HepG2 (cell line): ENCODE measurements at regions not wholly inside any gene's neighbourhood (a gene's known extent, or its start where the extent isn't known, plus 50 kb on each side); places are given as distances from the start of the nearest gene placed in this dataset.

ENCODE experiments used
- ATAC-seq: fragments of 200-7000 bp; cut with Tn5 transposase; 3 replicates; pipeline ENCODE4 v1.9.1; 2020; ENCODE audit warnings: mild to moderate bottlenecking, moderate library complexity
- BruUV-seq: library from RNA; stranded (reverse); fragments of 400-500 nt; replicated peaks from 2 replicates; lab custom pipeline; 2021; lab: Mats Ljungman, UMichigan
- CTCF ChIA-PET: fragments of 300-600 bp; formaldehyde crosslinking; extraction: SDS; loops from one replicate; lab custom pipeline; 2021; ENCODE audit warnings: low total read pairs, inconsistent platforms, low intra/inter-chr PET ratio; lab: Yijun Ruan, JAX
- POLR2A ChIA-PET: fragments of 350-600 bp; sonication (Branson Sonifier 250); formaldehyde crosslinking; loops from one replicate; lab custom pipeline; 2020; ENCODE audit warnings: antibody characterized with exemption, inconsistent platforms; lab: Yijun Ruan, JAX
- DNase-seq: peaks from one replicate; pipeline ENCODE4 v3.0.0-alpha.2; 2015; ENCODE audit warnings: low spot score
- FAIRE-seq: peaks from 3 replicates; lab custom pipeline; 2011; peaks lifted over from hg19 to GRCh38; lab: Jason Lieb, UNC
- H2AFZ ChIP-seq: one replicate; pipeline ENCODE4 v1.6.1; 2011; ENCODE audit warnings: low read length, inconsistent platforms
- H3K27ac ChIP-seq: fragments of 300-600 bp; 3 replicates; pipeline ENCODE4 v1.8.0; 2011; ENCODE audit warnings: mixed run types, mild to moderate bottlenecking, mixed read lengths, low read length, inconsistent platforms; ENCODE audit not compliant: insufficient read depth; ENCODE audit errors: extremely low read length
- H3K27me3 ChIP-seq, 2 experiments: fragments of 200-600 bp in 1 of 2; 2 replicates in 1 of 2; 3 replicates in 1 of 2; pipeline versions ENCODE4 v1.6.0 to v1.8.0; 2011; ENCODE audit warnings: low read length in 2 of 2, mild to moderate bottlenecking in 2 of 2, moderate library complexity in 2 of 2, inconsistent platforms in 1 of 2; ENCODE audit not compliant: insufficient read depth in 2 of 2, control insufficient read depth in 1 of 2
- H3K36me3 ChIP-seq, 2 experiments: fragments of 200-600 bp in 1 of 2; replicated peaks in 1 of 2; 2 replicates in 1 of 2; 3 replicates in 1 of 2; pipeline versions ENCODE4 v1.5.1 to v1.8.0; 2011; ENCODE audit warnings: low read length in 2 of 2, inconsistent platforms in 1 of 2; ENCODE audit not compliant: insufficient read depth in 2 of 2, control insufficient read depth in 1 of 2
- H3K4me1 ChIP-seq: 2 replicates; pipeline ENCODE4 v1.5.1; 2012; ENCODE audit warnings: low read length, inconsistent platforms; ENCODE audit not compliant: insufficient read depth
- H3K4me2 ChIP-seq: 2 replicates; pipeline ENCODE4 v1.6.0; 2011; ENCODE audit warnings: low read depth, low read length, inconsistent platforms
- H3K4me3 ChIP-seq, 3 experiments: fragments of 200-600 bp in 1 of 3; sonication (generic), shearing (Covaris generic) in 1 of 3; replicated peaks in 1 of 3; 2 replicates each; pipeline ENCODE4 v1.5.1; 2011 to 2016; ENCODE audit warnings: low read length in 3 of 3, inconsistent platforms in 2 of 3, low read depth in 2 of 3, mild to moderate bottlenecking in 2 of 3, control low read depth in 1 of 3, mixed read lengths in 1 of 3; ENCODE audit not compliant: insufficient read depth in 1 of 3
- H3K79me2 ChIP-seq: one replicate; pipeline ENCODE4 v1.6.1; 2011; ENCODE audit warnings: low read length, inconsistent platforms; ENCODE audit not compliant: insufficient read depth
- H3K9ac ChIP-seq: 2 replicates; pipeline ENCODE4 v1.6.0; 2011; ENCODE audit warnings: mild to moderate bottlenecking, low read depth, low read length, inconsistent platforms; ENCODE audit not compliant: insufficient read depth
- H3K9me3 ChIP-seq: 2 replicates; pipeline ENCODE4 v1.5.1; 2012; ENCODE audit warnings: mild to moderate bottlenecking, low read length
- H4K20me1 ChIP-seq: 2 replicates; pipeline ENCODE4 v1.6.0; 2011; ENCODE audit warnings: inconsistent platforms, mild to moderate bottlenecking, low read length, moderate library complexity; ENCODE audit not compliant: insufficient read depth
- ATF2 ChIP-seq: sonication (generic); formaldehyde crosslinking; IDR thresholded peaks from 2 replicates; pipeline ENCODE4 v1.4.0; 2020; ENCODE audit warnings: missing genetic modification reagents
- ATF4 ChIP-seq, 2 experiments: fragments of 450-650 bp in 1 of 2; sonication (generic) in 1 of 2; formaldehyde crosslinking; IDR thresholded peaks; 2 replicates each; pipeline versions ENCODE4 v1.5.0 to v1.8.0; 2020 to 2022; ENCODE audit warnings: mild to moderate bottlenecking in 1 of 2, missing genetic modification reagents in 1 of 2
- CHCHD3 ChIP-seq: sonication (generic); formaldehyde crosslinking; IDR thresholded peaks from 2 replicates; pipeline ENCODE4 v1.8.0; 2022; ENCODE audit warnings: mild to moderate bottlenecking, missing genetic modification reagents, moderate library complexity
- GATAD2A ChIP-seq: IDR thresholded peaks from 2 replicates; pipeline ENCODE4 v1.6.1; 2016
- GMEB2 ChIP-seq: IDR thresholded peaks from 2 replicates; pipeline ENCODE4 v1.6.1; 2016; ENCODE audit warnings: missing biosample characterization, missing genetic modification reagents, low read depth
- NCOA5 ChIP-seq: sonication (generic); formaldehyde crosslinking; IDR thresholded peaks from 2 replicates; pipeline ENCODE4 v1.4.0; 2020; ENCODE audit warnings: missing genetic modification reagents
- RBM39 ChIP-seq: fragments of 200-400 bp; formaldehyde crosslinking; IDR thresholded peaks from one replicate; pipeline ENCODE4 v1.6.1; 2018; ENCODE audit warnings: antibody characterized with exemption, mild to moderate bottlenecking, low read depth, low read length; ENCODE audit not compliant: poor library complexity, severe bottlenecking
- ZNF251 ChIP-seq: sonication (generic); formaldehyde crosslinking; IDR thresholded peaks from 2 replicates; pipeline ENCODE4 v1.9.0; 2021; ENCODE audit warnings: mild to moderate bottlenecking, missing genetic modification reagents
- ZNF280B ChIP-seq: sonication (generic); formaldehyde crosslinking; IDR thresholded peaks from 2 replicates; pipeline ENCODE4 v1.5.0; 2020; ENCODE audit warnings: missing genetic modification reagents, mild to moderate bottlenecking, borderline replicate concordance
- ZNF576 ChIP-seq: sonication (generic); formaldehyde crosslinking; IDR thresholded peaks from 2 replicates; pipeline ENCODE4 v1.4.0; 2020; ENCODE audit warnings: mild to moderate bottlenecking, missing genetic modification reagents
- ZNF678 ChIP-seq: sonication (generic); formaldehyde crosslinking; IDR thresholded peaks from 2 replicates; pipeline ENCODE4 v1.4.0; 2020; ENCODE audit warnings: mild to moderate bottlenecking, missing genetic modification reagents
- ZNF7 ChIP-seq: IDR thresholded peaks from 2 replicates; pipeline ENCODE4 v1.6.1; 2016; ENCODE audit warnings: missing biosample characterization, missing genetic modification reagents
- ZNF709 ChIP-seq: sonication (generic); formaldehyde crosslinking; IDR thresholded peaks from 2 replicates; pipeline ENCODE4 v1.5.0; 2020; ENCODE audit warnings: mild to moderate bottlenecking, missing genetic modification reagents
- ZSCAN25 ChIP-seq: sonication (generic); formaldehyde crosslinking; IDR thresholded peaks from 2 replicates; pipeline ENCODE4 v1.8.0; 2022; ENCODE audit warnings: mild to moderate bottlenecking, missing genetic modification reagents
- WGBS: methylation state at CpG from one replicate; pipeline ENCODE4 v1.1.6; 2017; ENCODE audit warnings: low lambda C conversion rate; 5-methylcytosine and 5-hydroxymethylcytosine counted together
- in situ Hi-C: cut with HindIII; loops from 2 replicates; pipeline ENCODE4 v1.10.0; 2017; ENCODE audit warnings: low pct_unique_long_range_greater_than_20kb; ENCODE audit not compliant: extremely low pct_ligation_motif_present
- intact Hi-C: fragments of 100-400 bp; cut with micrococcal nuclease; formaldehyde crosslinking; loops from one replicate; pipeline ENCODE4 v1.10.0; 2022; ENCODE audit not compliant: unreplicated experiment

GRCh38 chr13:111654531-111654930 lies 334.1 kb downstream of the TEX29 start (continued):
- TF ChIP-seq ZNF7 (CRISPR knock-in tag), result no peak

GRCh38 chr13:111656439-111656838 lies 336.0 kb downstream of the TEX29 start:
- WGBS, result 100% methylated on average over 1 of the region's 19 CpGs
- H3K27me3 ChIP-seq, result peaks cover 1 to 39% of the 10 kb centered on the region in 2 experiments; a peak in 2 of 5 replicates
- no peak for FAIRE-seq

More at GRCh38 chr13:111656439-111656838, 336.0 kb downstream of the TEX29 start:
- CTCF ChIA-PET, result no interaction called here
- Histone ChIP-seq H3K9me3 (no peaks in the 10 kb centered on the region), H3K4me3 (no peak overlapping the region), H3K9ac (no peak overlapping the region), H4K20me1 (no peaks in the 10 kb centered on the region), H3K4me2 (no peak overlapping the region), H2AFZ (no peak overlapping the region), H3K36me3 (no peaks in the 10 kb centered on the region), H3K27ac (no peak overlapping the region), H3K4me1 (no peaks in the 10 kb centered on the region), H3K79me2 (no peaks in the 10 kb centered on the region)
- ATAC-seq, result no peak
- no peak for DNase-seq
- no TSS peak for BruUV-seq
- POLR2A ChIA-PET, result no interaction called here
- intact Hi-C loops (no loop called here), in situ Hi-C loops (no loop called here)
- TF ChIP-seq ATF4 (CRISPR knock-in tag; IDR thresholded peaks at IDR 0.05) (no peak), ZNF251 (CRISPR knock-in tag) (no peak), CHCHD3 (CRISPR knock-in tag) (no peak), ZNF709 (CRISPR knock-in tag) (no peak), ZNF280B (CRISPR knock-in tag) (no peak), GMEB2 (CRISPR knock-in tag) (no peak), ZNF576 (no peak), ZSCAN25 (CRISPR knock-in tag) (no peak), ZNF678 (CRISPR knock-in tag) (no peak), NCOA5 (CRISPR knock-in tag) (no peak), RBM39 (no peak), ATF2 (CRISPR knock-in tag) (no peak), GATAD2A (no peak)
